ENCODE measurements at regions not wholly inside any gene's neighbourhood (a gene's known extent, or its start where the extent isn't known, plus 50 kb on each side); places are given as distances from the start of the nearest gene placed in this dataset.

- H3K4me1 ChIP-seq (ENCODE audit: control insufficient read depth, insufficient read depth, low read length) = no peaks in the 10 kb centered on the region
- DNase-seq = no peak
- TF ChIP-seq CTCF (conservative IDR thresholded peaks at IDR 0.05) = no peak
- H3K27me3 Mint-ChIP-seq (ENCODE audit: insufficient read depth) = no peaks in the 10 kb centered on the region
- H3K9me3 ChIP-seq (ENCODE audit: control insufficient read depth, low read length) = no peaks in the 10 kb centered on the region
- H3K27ac Mint-ChIP-seq = no peak overlapping the region
- H3K9ac ChIP-seq (ENCODE audit: extremely low read depth, low read length, poor library complexity, severe bottlenecking) = no peak overlapping the region
- no peaks in the 10 kb centered on the region for H3K36me3 Mint-ChIP-seq (ENCODE audit: low read depth)
- H3K4me1 Mint-ChIP-seq = no peaks in the 10 kb centered on the region
- no peak overlapping the region for H3K27ac ChIP-seq (ENCODE audit: low read depth, low read length)
- H3K36me3 ChIP-seq (ENCODE audit: control insufficient read depth, insufficient read depth, low read length) = no peaks in the 10 kb centered on the region
- H3K27me3 ChIP-seq (ENCODE audit: control insufficient read depth, insufficient read depth, low read length, poor library complexity, severe bottlenecking) = no peaks in the 10 kb centered on the region
- H3K9me3 Mint-ChIP-seq = no peaks in the 10 kb centered on the region
- WGBS, 2 experiments (ENCODE audit: insufficient coverage in 1 of 2, insufficient read length in 1 of 2) = 92 to 100% methylated on average over 2 to 4 of the region's 4 CpGs
- no peak overlapping the region for H3K4me3 Mint-ChIP-seq
- no peak overlapping the region for H3K4me3 ChIP-seq (ENCODE audit: low read length)
Observed at GRCh38 chr5:58090704-58091103, 369.2 kb downstream of the PLK2 start.

- no peak overlapping the region for H3K27ac Mint-ChIP-seq
- no peak for TF ChIP-seq CTCF (conservative IDR thresholded peaks at IDR 0.05)
- 91 to 96% methylated on average over 2 to 5 of the region's 5 CpGs for WGBS, 2 experiments (ENCODE audit: insufficient coverage in 1 of 2, insufficient read length in 1 of 2)
- no peaks in the 10 kb centered on the region for H3K9me3 Mint-ChIP-seq
- no peaks in the 10 kb centered on the region for H3K27me3 ChIP-seq (ENCODE audit: control insufficient read depth, insufficient read depth, low read length, poor library complexity, severe bottlenecking)
- no peak overlapping the region for H3K9ac ChIP-seq (ENCODE audit: extremely low read depth, low read length, poor library complexity, severe bottlenecking)
- H3K4me3 Mint-ChIP-seq = no peak overlapping the region
- no peaks in the 10 kb centered on the region for H3K36me3 ChIP-seq (ENCODE audit: control insufficient read depth, insufficient read depth, low read length)
- H3K4me1 ChIP-seq (ENCODE audit: control insufficient read depth, insufficient read depth, low read length) = no peaks in the 10 kb centered on the region
- no peak overlapping the region for H3K4me3 ChIP-seq (ENCODE audit: low read length)
- no peaks in the 10 kb centered on the region for H3K4me1 Mint-ChIP-seq
- H3K27ac ChIP-seq (ENCODE audit: low read depth, low read length) = no peak overlapping the region
- no peaks in the 10 kb centered on the region for H3K9me3 ChIP-seq (ENCODE audit: control insufficient read depth, low read length)
- H3K27me3 Mint-ChIP-seq (ENCODE audit: insufficient read depth) = no peaks in the 10 kb centered on the region
- DNase-seq = no peak
- H3K36me3 Mint-ChIP-seq (ENCODE audit: low read depth) = no peaks in the 10 kb centered on the region
Observed at GRCh38 chr5:58088941-58089340, 370.9 kb downstream of the PLK2 start.

GRCh38 chr5:58087905-58088304 is 372.0 kb downstream of the PLK2 start:
- Histone ChIP-seq H3K4me1 (ENCODE audit: control insufficient read depth, insufficient read depth, low read length) (no peaks in the 10 kb centered on the region), H3K9ac (ENCODE audit: extremely low read depth, low read length, poor library complexity, severe bottlenecking) (no peak overlapping the region), H3K27me3 (ENCODE audit: control insufficient read depth, insufficient read depth, low read length, poor library complexity, severe bottlenecking) (no peaks in the 10 kb centered on the region), H3K27ac (ENCODE audit: low read depth, low read length) (no peak overlapping the region), H3K9me3 (ENCODE audit: control insufficient read depth, low read length) (no peaks in the 10 kb centered on the region), H3K36me3 (ENCODE audit: control insufficient read depth, insufficient read depth, low read length) (no peaks in the 10 kb centered on the region), H3K4me3 (ENCODE audit: low read length) (no peak overlapping the region)
- Mint-ChIP-seq H3K4me1 (no peaks in the 10 kb centered on the region), H3K9me3 (no peaks in the 10 kb centered on the region), H3K4me3 (no peak overlapping the region), H3K36me3 (ENCODE audit: low read depth) (no peaks in the 10 kb centered on the region), H3K27me3 (ENCODE audit: insufficient read depth) (no peaks in the 10 kb centered on the region), H3K27ac (no peak overlapping the region)
- WGBS, 2 experiments (ENCODE audit: insufficient coverage in 1 of 2, insufficient read length in 1 of 2) = 91 to 100% methylated on average over 2 of the region's 2 CpGs
- TF ChIP-seq CTCF (conservative IDR thresholded peaks at IDR 0.05) = no peak
- no peak for DNase-seq

Data from endodermal cell (in vitro differentiated cells).